B cell (primary cell): ENCODE measurements at regions not wholly inside any gene's neighbourhood (a gene's known extent, or its start where the extent isn't known, plus 50 kb on each side); places are given as distances from the start of the nearest gene placed in this dataset.

Experiments
- ATAC-seq: fragments of 200-7000 bp; cut with Tn5 transposase; one replicate; pipeline ENCODE4 v1.10.0; 2021; ENCODE audit warnings: low read depth, mild to moderate bottlenecking, moderate number of reproducible peaks, moderate library complexity
- CTCF ChIA-PET: fragments of 350-600 bp; sonication (Branson Sonifier 250); formaldehyde crosslinking; loops from one replicate; lab custom pipeline; 2021; ENCODE audit warnings: antibody characterized with exemption, inconsistent platforms; lab: Charles Lee
- POLR2A ChIA-PET: fragments of 350-600 bp; sonication (Branson Sonifier 250); formaldehyde crosslinking; loops from one replicate; lab custom pipeline; 2021; ENCODE audit warnings: antibody characterized with exemption; lab: Charles Lee
- DNase-seq: peaks from one replicate; pipeline ENCODE4 v3.0.0; 2013
- H2AFZ ChIP-seq: 2 replicates; pipeline ENCODE4 v1.6.1; 2012; ENCODE audit warnings: mild to moderate bottlenecking, low read depth, low read length; ENCODE audit not compliant: insufficient read depth, poor library complexity, severe bottlenecking
- H3K27ac ChIP-seq, 2 donors: 1 replicate in 1 of 2; 2 replicates in 1 of 2; pipeline ENCODE4 v1.5.1; 2012 to 2013; ENCODE audit warnings: low read length in 2 of 2, mild to moderate bottlenecking in 2 of 2, moderate library complexity in 1 of 2
- H3K27me3 ChIP-seq, 4 experiments: fragments of 200-600 bp in 1 of 4; sonication (generic) in 1 of 4; replicated peaks in 1 of 4; 1 replicate in 2 of 4; 2 replicates in 2 of 4; pipeline versions ENCODE4 v1.6.1 to v1.7.0; 2013 to 2016; ENCODE audit warnings: low read length in 3 of 4, mild to moderate bottlenecking in 2 of 4, mixed read lengths in 1 of 4, moderate library complexity in 1 of 4; ENCODE audit not compliant: insufficient read depth in 4 of 4, control insufficient read depth in 3 of 4; ENCODE audit errors: control extremely low read depth in 1 of 4
- H3K36me3 ChIP-seq, 2 experiments: replicated peaks in 1 of 2; 1 replicate in 1 of 2; 2 replicates in 1 of 2; pipeline versions ENCODE4 v1.6.1 to v1.7.1; 2013; ENCODE audit warnings: low read length in 1 of 2; ENCODE audit not compliant: insufficient read depth in 2 of 2, control insufficient read depth in 1 of 2; ENCODE audit errors: control extremely low read depth in 1 of 2, extremely low read depth in 1 of 2
- H3K4me1 ChIP-seq, 2 donors: fragments of 200-600 bp in 1 of 2; sonication (generic) in 1 of 2; 1 replicate in 1 of 2; 2 replicates in 1 of 2; pipeline versions ENCODE4 v1.5.1 to v1.6.1; 2013 to 2017; ENCODE audit warnings: low read length in 2 of 2; ENCODE audit not compliant: control insufficient read depth in 2 of 2, insufficient read depth in 2 of 2
- H3K4me2 ChIP-seq: replicated peaks from 2 replicates; pipeline ENCODE3; 2012; ENCODE audit warnings: mild to moderate bottlenecking, low read depth, low read length; ENCODE audit not compliant: poor library complexity, severe bottlenecking
- H3K4me3 ChIP-seq, 5 experiments: fragments of 200-600 bp in 1 of 5; sonication (generic) in 1 of 5; 1 replicate in 3 of 5; 2 replicates in 2 of 5; pipeline versions ENCODE4 v1.5.1 to v1.7.0; 2011 to 2016; ENCODE audit warnings: low read length in 4 of 5, mild to moderate bottlenecking in 4 of 5, low read depth in 2 of 5, control low read depth in 1 of 5, moderate library complexity in 1 of 5; ENCODE audit not compliant: insufficient read depth in 1 of 5; ENCODE audit errors: control extremely low read depth in 1 of 5, extremely low read depth in 1 of 5
- H3K79me2 ChIP-seq: fragments of 200-600 bp; sonication (generic); one replicate; pipeline ENCODE4 v1.6.0; 2016; ENCODE audit warnings: low read length; ENCODE audit not compliant: control insufficient read depth, insufficient read depth
- H3K9ac ChIP-seq: fragments of 200-600 bp; sonication (generic); 2 replicates; pipeline ENCODE4 v1.6.1; 2017; ENCODE audit warnings: mild to moderate bottlenecking, low read length, moderate library complexity
- H3K9me3 ChIP-seq, 3 donors: one replicate each; pipeline versions ENCODE4 v1.6.1 to v1.7.1; 2013; ENCODE audit warnings: low read length in 2 of 3; ENCODE audit not compliant: control insufficient read depth in 2 of 3, insufficient read depth in 1 of 3; ENCODE audit errors: control extremely low read depth in 1 of 3
- H4K20me1 ChIP-seq: 2 replicates; pipeline ENCODE4 v1.6.0; 2012; ENCODE audit warnings: mild to moderate bottlenecking, low read length; ENCODE audit not compliant: insufficient read depth, control insufficient read depth, poor library complexity, severe bottlenecking
- H3K27ac Mint-ChIP-seq: one replicate; pipeline ENCODE4 v1.8.0; 2021; ENCODE audit warnings: mixed read lengths
- H3K27me3 Mint-ChIP-seq: one replicate; pipeline ENCODE4 v1.8.0; 2021; ENCODE audit warnings: mixed read lengths
- H3K4me1 Mint-ChIP-seq: one replicate; pipeline ENCODE4 v1.8.0; 2021; ENCODE audit warnings: mixed read lengths
- H3K4me3 Mint-ChIP-seq: one replicate; pipeline ENCODE4 v1.8.0; 2021; ENCODE audit warnings: mixed read lengths
- H3K9me3 Mint-ChIP-seq: one replicate; pipeline ENCODE4 v1.8.0; 2022; ENCODE audit warnings: mixed read lengths; ENCODE audit not compliant: insufficient read depth
- EZH2 ChIP-seq: IDR thresholded peaks from 2 replicates; pipeline ENCODE4 v1.6.1; 2012; ENCODE audit warnings: borderline replicate concordance, low read depth, mild to moderate bottlenecking, moderate library complexity, low read length; ENCODE audit not compliant: insufficient read depth, poor library complexity, severe bottlenecking
- WGBS: methylation state at CpG from one replicate; pipeline ENCODE4 v1.1.5; 2013; ENCODE audit warnings: missing lambda C conversion rate; ENCODE audit not compliant: insufficient coverage; 5-methylcytosine and 5-hydroxymethylcytosine counted together
- intact Hi-C: fragments of 100-400 bp; cut with micrococcal nuclease; formaldehyde crosslinking; loops from one replicate; pipeline ENCODE4 v1.10.0; 2022
- TF ChIP-seq, protein P1 (sequence below): fragments of 200-600 bp; IDR thresholded peaks from one replicate; pipeline ENCODE4 v1.8.0; 2022; ENCODE audit warnings: antibody characterized with exemption, mild to moderate bottlenecking

DNA sequence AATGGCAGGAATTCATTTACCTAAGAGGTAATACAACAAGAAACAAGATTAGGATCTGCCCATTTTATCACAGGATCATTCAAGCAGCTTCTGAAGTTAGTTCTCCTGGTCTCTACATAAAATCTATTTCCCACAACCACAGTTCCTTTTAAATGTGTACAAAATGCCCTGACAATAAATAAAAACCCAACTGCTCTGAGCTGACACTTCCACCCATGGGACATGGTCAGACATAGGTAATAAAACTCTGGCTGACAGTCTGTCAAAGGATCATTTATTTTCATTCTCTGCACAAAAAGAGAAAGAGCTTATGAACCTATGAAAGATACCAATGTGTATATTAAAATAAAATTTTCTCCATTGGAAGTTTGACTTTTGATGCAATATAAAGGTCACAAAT, 145.4 kb upstream of the PALMD start:
- H3K27ac ChIP-seq, result no peak overlapping the region
- H3K79me2 ChIP-seq, result no peaks in the 10 kb centered on the region
- no peaks in the 10 kb centered on the region for H3K4me1 Mint-ChIP-seq
- H3K9me3 Mint-ChIP-seq, result no peaks in the 10 kb centered on the region
- ATAC-seq, result no peak
- ChIA-PET CTCF (no interaction called here), POLR2A (no interaction called here)
- DNase-seq, result no peak
- no peak for TF ChIP-seq EZH2
- TF ChIP-seq, protein P1, sequence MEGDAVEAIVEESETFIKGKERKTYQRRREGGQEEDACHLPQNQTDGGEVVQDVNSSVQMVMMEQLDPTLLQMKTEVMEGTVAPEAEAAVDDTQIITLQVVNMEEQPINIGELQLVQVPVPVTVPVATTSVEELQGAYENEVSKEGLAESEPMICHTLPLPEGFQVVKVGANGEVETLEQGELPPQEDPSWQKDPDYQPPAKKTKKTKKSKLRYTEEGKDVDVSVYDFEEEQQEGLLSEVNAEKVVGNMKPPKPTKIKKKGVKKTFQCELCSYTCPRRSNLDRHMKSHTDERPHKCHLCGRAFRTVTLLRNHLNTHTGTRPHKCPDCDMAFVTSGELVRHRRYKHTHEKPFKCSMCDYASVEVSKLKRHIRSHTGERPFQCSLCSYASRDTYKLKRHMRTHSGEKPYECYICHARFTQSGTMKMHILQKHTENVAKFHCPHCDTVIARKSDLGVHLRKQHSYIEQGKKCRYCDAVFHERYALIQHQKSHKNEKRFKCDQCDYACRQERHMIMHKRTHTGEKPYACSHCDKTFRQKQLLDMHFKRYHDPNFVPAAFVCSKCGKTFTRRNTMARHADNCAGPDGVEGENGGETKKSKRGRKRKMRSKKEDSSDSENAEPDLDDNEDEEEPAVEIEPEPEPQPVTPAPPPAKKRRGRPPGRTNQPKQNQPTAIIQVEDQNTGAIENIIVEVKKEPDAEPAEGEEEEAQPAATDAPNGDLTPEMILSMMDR, result no peak
- no peak overlapping the region for H3K4me2 ChIP-seq
- H3K4me3 Mint-ChIP-seq, result no peak overlapping the region
- H3K27ac Mint-ChIP-seq, result no peak overlapping the region
- no peak overlapping the region for H3K9ac ChIP-seq
- H3K9me3 ChIP-seq, result no peaks in the 10 kb centered on the region
- no peaks in the 10 kb centered on the region for H3K36me3 ChIP-seq
- no peaks in the 10 kb centered on the region for H3K4me1 ChIP-seq
- no peak overlapping the region for H2AFZ ChIP-seq
- no peaks in the 10 kb centered on the region for H3K27me3 ChIP-seq
- no peak overlapping the region for H3K4me3 ChIP-seq
- intact Hi-C loops, result no loop called here
- H3K27me3 Mint-ChIP-seq, result peaks cover 4% of the 10 kb centered on the region
- no peaks in the 10 kb centered on the region for H4K20me1 ChIP-seq

DNA sequence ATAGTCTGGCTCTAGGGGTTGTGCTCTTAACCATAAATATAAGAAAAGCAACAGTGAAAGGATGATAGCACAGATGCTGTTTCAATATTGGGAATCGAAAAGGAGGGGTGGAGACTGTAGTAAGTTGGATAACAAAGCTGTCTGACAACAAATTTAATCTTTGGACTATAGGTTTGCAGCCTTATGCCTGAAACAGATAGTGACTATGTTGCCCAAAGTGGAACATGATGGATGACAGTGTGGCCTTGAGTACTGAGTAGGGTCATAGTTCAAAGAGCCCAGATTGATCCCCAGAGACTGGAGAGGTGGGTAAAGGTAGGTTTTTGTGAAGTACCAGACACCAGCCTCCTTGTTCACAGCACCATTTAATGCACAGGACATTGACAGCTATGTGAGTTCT, 144.0 kb upstream of the PALMD start:
- ChIA-PET CTCF (no interaction called here), POLR2A (no interaction called here)
- intact Hi-C loops, result no loop called here
- no peak for TF ChIP-seq EZH2
- TF ChIP-seq, protein P1, result no peak
- Mint-ChIP-seq H3K27me3 (no peaks in the 10 kb centered on the region), H3K27ac (no peak overlapping the region), H3K9me3 (no peaks in the 10 kb centered on the region), H3K4me3 (no peak overlapping the region), H3K4me1 (no peaks in the 10 kb centered on the region)
- no peaks in the 10 kb centered on the region for H3K4me1 ChIP-seq
- ATAC-seq (no peak), DNase-seq (no peak)
- no peak overlapping the region for H3K27ac ChIP-seq
- no peaks in the 10 kb centered on the region for H4K20me1 ChIP-seq
- no peaks in the 10 kb centered on the region for H3K27me3 ChIP-seq
- H3K9me3 ChIP-seq, result no peaks in the 10 kb centered on the region
- WGBS, result 75% methylated on average over 1 of the region's 1 CpG
- H3K4me2 ChIP-seq, result no peak overlapping the region
- H3K36me3 ChIP-seq, result no peaks in the 10 kb centered on the region
- H2AFZ ChIP-seq, result no peak overlapping the region
- H3K4me3 ChIP-seq, result no peak overlapping the region
- H3K79me2 ChIP-seq, result no peaks in the 10 kb centered on the region
- H3K9ac ChIP-seq, result no peak overlapping the region
